ENCODE measurements at regions not wholly inside any gene's neighbourhood (a gene's known extent, or its start where the extent isn't known, plus 50 kb on each side); places are given as distances from the start of the nearest gene placed in this dataset.

DNA sequence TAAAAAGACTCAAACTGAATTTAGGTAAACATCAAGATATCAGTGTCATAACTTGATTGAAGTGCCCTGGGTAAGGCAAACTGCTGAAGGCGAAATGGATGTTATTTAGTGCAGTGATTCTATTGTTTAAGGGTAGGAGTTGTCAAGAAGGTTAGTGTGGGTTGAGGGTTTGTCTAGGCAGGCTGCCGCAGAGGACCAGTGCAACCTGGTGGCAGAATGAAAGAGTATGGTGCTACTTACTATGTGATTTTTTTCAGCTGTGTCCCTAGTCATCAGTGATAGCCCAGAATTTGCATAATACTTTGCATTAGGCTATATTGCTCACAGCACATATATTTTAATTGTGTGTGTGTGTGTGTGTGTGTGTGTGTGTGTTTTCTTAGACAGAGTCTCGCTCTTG lies 1127.0 kb downstream of the GALC start:
- no peak overlapping the region for H3K4me3 ChIP-seq (ENCODE audit: low read depth, low read length)
- DNase-seq (ENCODE audit: low read depth) = no peak

GRCh38 chr14:86858591-86858990 lies 1134.4 kb downstream of the GALC start:
- no peak overlapping the region for H3K4me3 ChIP-seq (ENCODE audit: low read depth, low read length)
- no peak for DNase-seq (ENCODE audit: low read depth)

DNA sequence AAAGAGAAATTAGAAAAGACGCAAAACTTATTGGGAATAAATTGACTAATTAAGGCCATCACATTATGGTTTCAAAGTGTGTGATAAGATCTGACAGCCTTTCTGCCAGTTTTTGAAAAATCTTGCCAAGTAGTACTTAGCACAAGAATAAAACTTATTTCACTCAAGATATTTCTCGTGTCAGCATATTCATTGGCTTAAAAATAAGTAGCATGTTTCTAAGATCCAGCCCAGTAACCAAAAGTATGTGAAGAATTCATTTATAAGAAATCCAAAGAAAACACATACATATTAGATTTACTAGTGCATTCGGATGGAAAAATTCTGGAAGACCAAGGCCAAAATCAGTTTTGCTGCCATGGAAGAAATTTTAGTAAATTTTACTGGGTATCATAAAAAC lies 1135.0 kb downstream of the GALC start:
- DNase-seq (ENCODE audit: low read depth) = no peak
- H3K4me3 ChIP-seq (ENCODE audit: low read depth, low read length) = no peak overlapping the region

DNA sequence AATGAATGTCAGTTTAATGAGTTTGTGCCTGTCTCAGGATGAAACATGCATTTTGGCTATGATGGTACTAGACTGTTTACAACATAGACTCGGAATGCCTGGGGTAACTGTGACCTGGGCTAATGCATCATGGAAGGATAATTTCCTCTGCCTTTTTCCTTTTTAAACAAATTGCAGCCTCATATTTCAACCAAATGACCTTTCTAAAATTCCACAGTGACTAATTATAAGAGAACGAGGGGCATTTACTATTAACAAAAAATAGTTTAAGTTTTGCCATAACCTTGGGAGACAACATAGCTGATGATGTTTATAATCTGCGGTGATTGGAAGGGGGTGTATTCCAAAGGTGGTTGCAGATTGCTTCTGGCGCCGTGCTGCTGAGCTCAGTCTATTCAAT lies 1140.5 kb downstream of the GALC start:
- no peak for DNase-seq (ENCODE audit: low read depth)
- no peak overlapping the region for H3K4me3 ChIP-seq (ENCODE audit: low read depth, low read length)

DNA sequence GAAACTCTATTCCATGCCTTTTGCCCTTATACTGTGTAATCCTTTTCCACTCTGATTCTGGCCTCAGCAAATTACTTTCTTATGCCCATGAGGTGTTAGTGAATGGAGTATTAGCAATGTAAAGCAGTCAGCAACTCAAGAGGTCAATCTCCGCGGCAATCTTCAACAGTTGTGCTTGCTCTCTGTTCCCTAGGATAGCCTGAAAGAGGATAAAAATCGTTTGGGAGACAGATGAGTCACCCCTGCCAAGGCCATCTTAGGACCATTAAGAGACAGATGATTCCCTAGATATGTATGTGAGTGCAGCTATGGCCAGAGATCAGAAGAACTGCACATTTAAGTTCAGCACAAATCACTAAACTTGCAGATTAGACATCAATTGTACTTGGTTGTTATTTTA lies 1145.8 kb downstream of the GALC start:
- DNase-seq (ENCODE audit: low read depth) = no peak
- no peak overlapping the region for H3K4me3 ChIP-seq (ENCODE audit: low read depth, low read length)

DNA sequence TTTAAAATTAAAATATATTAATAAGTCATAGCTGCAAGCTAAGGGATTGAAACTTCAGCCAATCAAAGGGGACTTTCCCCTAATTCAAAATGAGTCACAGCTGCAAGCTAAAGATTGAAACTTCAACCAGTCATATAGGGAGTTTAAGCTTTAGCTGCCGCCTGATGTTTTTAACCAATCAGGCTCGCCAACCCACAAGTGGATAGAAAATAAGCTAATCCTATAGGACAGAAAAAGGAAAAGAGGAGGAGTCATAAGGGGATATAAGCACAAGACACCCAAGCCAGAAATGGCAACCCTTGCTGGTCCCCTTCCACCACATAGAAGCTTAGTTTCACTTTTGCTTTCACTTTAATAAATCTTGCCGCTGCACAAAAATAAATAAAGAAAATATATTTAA lies 1154.6 kb downstream of the GALC start:
- no peak for DNase-seq (ENCODE audit: low read depth)
- H3K4me3 ChIP-seq (ENCODE audit: low read depth, low read length) = no peak overlapping the region

DNA sequence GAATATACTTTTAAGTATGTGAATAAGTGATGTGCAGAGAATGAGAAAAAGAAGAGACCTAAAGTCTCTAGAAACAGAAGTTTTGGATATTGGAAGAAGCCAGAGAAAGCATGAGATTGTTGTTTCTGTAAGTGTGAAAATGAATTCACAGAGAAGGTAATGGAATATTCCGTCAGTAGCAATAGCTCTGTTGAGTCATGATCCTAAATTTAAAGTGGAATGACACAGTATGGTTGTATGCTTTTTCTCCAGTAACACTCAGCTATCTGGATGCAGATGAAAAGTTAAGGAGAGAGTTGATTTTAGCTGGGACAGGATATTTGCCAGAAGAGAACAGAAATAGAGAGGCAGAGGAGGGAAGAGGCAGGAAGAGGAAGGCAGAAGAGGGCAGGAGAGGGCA lies 1166.3 kb downstream of the GALC start:
- no peak overlapping the region for H3K4me3 ChIP-seq (ENCODE audit: low read depth, low read length)
- DNase-seq (ENCODE audit: low read depth) = no peak

- no peak overlapping the region for H3K4me3 ChIP-seq (ENCODE audit: low read depth, low read length)
- no peak for DNase-seq (ENCODE audit: low read depth)
Observed at GRCh38 chr14:86824167-86824566, 1168.8 kb downstream of the GALC start.

DNA sequence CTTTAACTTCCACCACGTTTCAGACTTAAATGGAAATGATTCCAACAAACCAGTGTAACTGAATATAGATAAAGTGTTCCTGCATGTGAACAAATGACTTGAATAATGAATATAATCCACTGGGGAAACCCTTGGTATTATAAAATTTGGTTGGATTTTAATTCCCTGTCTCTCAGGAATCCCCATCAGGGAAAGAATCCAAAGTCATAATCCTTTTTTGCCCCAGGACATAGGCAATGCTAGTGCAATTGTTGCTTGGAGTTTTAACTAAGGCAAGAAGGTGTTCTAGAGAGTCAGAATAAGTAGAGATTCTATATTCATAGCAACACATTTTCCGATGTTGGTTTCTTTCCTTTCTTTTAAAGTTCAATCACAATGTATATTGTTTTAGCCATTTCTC lies 1169.4 kb downstream of the GALC start:
- DNase-seq (ENCODE audit: low read depth) = no peak
- H3K4me3 ChIP-seq (ENCODE audit: low read depth, low read length) = no peak overlapping the region

DNA sequence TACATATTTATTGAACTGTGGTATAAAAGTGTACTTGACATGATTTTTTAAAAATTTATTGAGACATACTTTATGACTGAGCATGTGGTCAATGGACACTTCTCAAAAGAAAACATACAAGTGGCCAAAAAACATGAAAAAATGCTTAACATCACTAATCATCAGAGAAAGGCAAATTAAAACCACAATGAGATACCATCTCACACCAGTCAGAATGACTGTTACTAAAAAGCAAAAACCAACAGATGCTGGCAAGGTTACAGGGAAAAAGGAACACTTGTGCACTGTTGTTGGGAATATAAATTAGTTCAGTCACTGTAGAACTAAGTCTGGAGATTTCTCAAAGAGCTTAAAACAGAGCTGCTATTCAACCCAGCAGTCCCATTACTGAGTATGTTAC lies 1177.6 kb downstream of the GALC start:
- no peak overlapping the region for H3K4me3 ChIP-seq (ENCODE audit: low read depth, low read length)
- DNase-seq (ENCODE audit: low read depth) = no peak

DNA sequence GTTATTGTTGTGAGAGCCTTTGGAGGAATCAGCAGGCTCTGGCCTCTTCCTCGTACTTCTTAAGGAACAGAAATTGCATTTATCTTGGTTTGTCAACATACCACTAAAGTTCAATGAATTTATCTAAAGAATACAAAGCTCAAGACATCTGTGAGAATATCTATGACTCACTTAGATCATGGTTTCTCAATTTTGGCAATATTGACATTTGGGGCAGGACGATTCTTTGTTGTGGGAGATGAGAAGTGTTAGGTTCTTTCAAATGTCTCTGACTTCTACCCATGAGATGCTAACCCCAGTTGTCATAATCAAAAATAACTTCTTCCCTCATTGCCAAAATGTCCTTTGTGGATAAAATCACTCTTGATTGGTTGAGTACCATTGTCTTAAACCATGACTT lies 1190.3 kb downstream of the GALC start:
- no peak overlapping the region for H3K4me3 ChIP-seq (ENCODE audit: low read depth, low read length)
- no peak for DNase-seq (ENCODE audit: low read depth)

DNA sequence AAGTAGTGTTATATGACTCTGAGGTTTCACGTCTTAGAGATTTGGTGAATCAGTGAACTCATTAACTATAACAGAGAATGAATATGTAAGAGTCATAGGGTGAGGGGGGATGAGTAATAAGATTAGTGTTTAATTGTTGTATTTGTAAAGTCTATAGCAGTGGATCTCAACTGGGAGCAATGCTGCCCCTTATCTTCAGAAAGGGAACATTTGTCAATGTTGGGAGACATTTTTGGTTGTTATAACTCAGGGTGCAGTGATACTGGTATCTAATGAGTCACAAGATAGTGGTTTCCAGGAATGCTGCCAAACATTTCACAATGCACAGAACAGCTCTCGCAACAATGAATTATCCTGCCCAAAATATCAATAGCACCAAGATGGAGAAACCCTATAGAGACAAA lies 1193.7 kb downstream of the GALC start:
- peak; percentile 94 for DNase-seq (ENCODE audit: low read depth)
- no peak overlapping the region for H3K4me3 ChIP-seq (ENCODE audit: low read depth, low read length)

- DNase-seq (ENCODE audit: low read depth) = no peak
- no peak overlapping the region for H3K4me3 ChIP-seq (ENCODE audit: low read depth, low read length)
Observed at GRCh38 chr14:86798330-86798729, 1194.7 kb downstream of the GALC start.

DNA sequence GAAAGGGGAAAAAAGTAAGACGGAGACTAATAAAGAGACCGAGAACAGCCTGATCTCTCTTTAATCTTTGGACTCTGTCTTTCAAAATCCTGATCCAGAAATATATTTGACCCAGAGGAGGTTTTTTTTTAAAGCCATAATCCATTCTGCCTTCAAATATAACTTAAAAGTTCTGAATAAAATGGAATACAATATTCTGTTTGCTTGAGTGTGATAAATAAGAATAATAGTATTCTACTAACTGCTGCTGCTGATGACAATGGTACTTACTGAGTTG lies 1196.0 kb downstream of the GALC start:
- H3K4me3 ChIP-seq (ENCODE audit: low read depth, low read length) = no peak overlapping the region
- DNase-seq (ENCODE audit: low read depth) = no peak

GRCh38 chr14:86796221-86797074 lies 1196.5 kb downstream of the GALC start:
- no peak overlapping the region for H3K4me3 ChIP-seq (ENCODE audit: low read depth, low read length)
- peak; percentile 12 for DNase-seq (ENCODE audit: low read depth)

- H3K4me3 ChIP-seq (ENCODE audit: low read depth, low read length) = no peak overlapping the region
- DNase-seq (ENCODE audit: low read depth) = no peak
Observed at GRCh38 chr14:86794689-86795088, 1198.3 kb downstream of the GALC start.

DNA sequence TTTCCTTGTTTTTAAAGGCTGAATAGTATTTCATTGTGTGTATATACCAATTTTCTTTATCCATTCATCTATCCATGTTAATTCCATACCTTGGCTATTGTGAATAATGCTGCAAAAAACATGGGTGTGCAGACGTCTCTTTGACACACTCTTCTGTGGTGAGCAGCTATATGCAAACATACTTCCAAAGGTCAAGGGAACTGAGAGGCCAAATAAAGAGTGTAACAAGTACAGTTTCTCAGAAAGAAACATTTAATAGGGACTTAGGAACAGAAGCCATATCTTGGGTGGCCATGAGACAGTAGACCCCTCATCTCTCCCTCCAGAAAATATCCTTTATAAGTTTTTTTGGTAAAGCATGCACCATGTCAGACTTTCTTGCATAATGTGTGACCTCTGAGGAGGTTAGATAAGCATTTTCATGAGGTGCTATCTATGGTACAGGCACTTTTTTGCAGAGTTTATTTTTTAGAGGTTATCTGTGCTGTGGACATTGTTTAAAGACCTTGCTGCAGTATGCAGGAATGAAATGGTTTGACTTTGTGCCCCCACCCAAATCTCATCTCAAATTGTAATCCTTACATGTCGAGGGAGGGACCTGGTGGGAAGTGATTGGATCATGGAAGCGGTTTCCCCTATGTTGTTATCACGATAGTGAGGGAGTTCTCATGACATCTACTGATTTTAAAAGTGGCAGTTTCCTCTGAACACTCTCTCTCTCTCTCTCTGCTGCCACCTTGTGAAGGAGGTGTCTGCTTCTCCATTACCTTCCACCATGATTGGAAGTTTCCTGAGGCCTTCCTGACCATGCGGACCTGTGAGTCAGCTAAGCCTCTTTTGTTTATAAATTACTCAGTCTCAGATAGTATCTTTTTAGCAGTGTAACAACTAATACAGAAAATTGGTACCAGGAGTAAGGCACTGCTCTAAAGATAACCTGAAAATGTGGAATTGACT lies 1202.3 kb downstream of the GALC start:
- DNase-seq (ENCODE audit: low read depth) = no peak
- no peak overlapping the region for H3K4me3 ChIP-seq (ENCODE audit: low read depth, low read length)

DNA sequence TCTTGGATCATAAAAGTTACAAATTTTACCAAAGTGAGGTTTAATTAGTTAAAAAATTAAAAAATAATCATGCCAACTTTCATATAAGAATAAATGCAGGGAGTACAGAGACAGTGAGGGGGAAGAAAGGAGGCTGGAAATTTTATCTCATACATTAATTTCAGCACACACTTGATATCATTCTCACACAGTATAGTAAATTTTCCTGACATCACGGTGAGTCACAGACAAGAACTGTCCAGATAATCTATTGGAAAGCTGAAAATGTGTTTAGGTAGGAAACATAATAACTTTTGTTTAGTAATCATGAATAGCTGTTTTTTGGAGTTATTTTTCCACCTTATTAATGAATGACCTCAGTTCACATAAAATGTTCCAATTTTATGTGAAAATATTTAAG lies 1204.8 kb downstream of the GALC start:
- H3K4me3 ChIP-seq (ENCODE audit: low read depth, low read length) = no peak overlapping the region
- no peak for DNase-seq (ENCODE audit: low read depth)

DNA sequence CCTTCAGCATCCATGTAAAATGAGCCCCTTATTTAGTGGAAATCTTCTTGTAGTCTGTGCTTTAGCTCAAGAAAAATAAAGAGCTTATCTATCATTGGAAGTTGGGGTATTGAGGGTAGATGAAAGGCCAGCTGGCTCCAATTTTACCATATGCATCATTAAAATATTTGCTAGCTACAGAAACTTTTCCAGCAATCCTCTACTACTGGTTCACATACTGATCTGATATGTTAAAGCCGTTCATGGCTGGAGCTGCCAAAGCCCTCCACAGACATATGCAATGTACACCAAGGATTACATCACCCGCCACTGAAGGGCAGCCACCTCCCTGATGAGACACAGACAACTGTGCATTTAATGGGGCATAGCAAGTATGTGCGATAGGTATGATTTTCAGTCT lies 1205.3 kb downstream of the GALC start:
- peak; percentile 60 for DNase-seq (ENCODE audit: low read depth)
- H3K4me3 ChIP-seq (ENCODE audit: low read depth, low read length) = no peak overlapping the region

DNA sequence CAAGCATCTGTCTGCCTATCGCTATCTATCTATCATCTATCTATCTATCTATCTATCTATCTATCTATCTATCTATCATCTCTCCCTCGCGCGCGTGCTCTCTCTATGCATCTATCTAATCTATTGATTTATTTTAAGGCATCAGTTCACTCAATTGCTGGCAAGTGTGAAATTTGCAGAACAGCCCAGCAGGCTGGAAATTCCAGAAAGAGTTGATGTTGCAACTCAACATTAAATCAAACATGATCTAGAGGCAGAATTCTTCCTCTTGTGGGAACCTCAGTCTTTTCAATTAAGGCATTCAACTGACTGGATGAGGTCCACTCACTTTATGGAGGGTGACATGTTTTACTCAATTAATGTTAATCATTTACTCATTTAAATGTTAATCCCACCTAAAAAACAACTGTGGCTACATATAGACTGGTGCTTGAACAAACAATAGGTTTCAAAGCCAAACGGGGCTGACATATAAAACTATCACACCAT lies 1210.8 kb downstream of the GALC start:
- no peak for DNase-seq (ENCODE audit: low read depth)

More for the DNA sequence above, 1210.8 kb downstream of the GALC start:
- H3K4me3 ChIP-seq (ENCODE audit: low read depth, low read length) = no peak overlapping the region

All from skeletal muscle cell (primary cell).